ENCODE measurements at regions not wholly inside any gene's neighbourhood (a gene's known extent, or its start where the extent isn't known, plus 50 kb on each side); places are given as distances from the start of the nearest gene placed in this dataset.

DNA sequence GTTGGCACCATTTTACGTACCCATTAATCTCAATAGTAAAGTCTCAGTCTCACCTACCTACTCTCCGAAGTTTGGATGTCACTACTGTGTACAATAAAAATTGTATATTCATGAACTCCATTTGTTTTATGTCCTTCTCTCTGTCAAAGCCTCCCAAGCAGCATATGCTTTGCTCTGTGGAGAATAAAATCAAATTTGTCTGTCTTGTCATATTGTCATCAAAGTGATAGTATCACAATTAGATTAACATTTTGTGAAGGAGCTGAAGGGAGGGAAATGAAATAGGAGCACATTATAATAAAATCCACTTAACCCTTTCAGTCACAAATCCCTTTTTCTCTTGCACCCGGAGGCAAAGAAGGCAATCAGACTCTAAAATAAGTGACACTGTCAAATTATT, 177.1 kb upstream of the RRP15 start:
- 84 to 88% methylated on average over 3 of the region's 3 CpGs for WGBS, 2 donors
- Histone ChIP-seq H3K27ac (ENCODE audit: low read depth in 1 of 2, low read length in 1 of 2) (no peak overlapping the region), H3K36me3 (ENCODE audit: control insufficient read depth in 4 of 4, insufficient read depth in 4 of 4, low read length in 4 of 4) (no peaks in the 10 kb centered on the region), H3K27me3 (ENCODE audit: control insufficient read depth in 3 of 3, insufficient read depth in 3 of 3, low read length in 2 of 3) (no peaks in the 10 kb centered on the region), H3K4me3 (no peak overlapping the region), H3K4me1 (ENCODE audit: control insufficient read depth in 5 of 5, insufficient read depth in 5 of 5, low read length in 5 of 5) (no peaks in the 10 kb centered on the region), H3K9ac (ENCODE audit: insufficient read depth in 1 of 2, low read length in 2 of 2) (no peak overlapping the region), H3K9me3 (ENCODE audit: control insufficient read depth in 4 of 4, insufficient read depth in 3 of 4, low read length in 3 of 4) (no peaks in the 10 kb centered on the region)
- DNase-seq (no peak), ATAC-seq (ENCODE audit: insufficient read depth, low FRiP score) (no peak)
- TF ChIP-seq, protein P1, sequence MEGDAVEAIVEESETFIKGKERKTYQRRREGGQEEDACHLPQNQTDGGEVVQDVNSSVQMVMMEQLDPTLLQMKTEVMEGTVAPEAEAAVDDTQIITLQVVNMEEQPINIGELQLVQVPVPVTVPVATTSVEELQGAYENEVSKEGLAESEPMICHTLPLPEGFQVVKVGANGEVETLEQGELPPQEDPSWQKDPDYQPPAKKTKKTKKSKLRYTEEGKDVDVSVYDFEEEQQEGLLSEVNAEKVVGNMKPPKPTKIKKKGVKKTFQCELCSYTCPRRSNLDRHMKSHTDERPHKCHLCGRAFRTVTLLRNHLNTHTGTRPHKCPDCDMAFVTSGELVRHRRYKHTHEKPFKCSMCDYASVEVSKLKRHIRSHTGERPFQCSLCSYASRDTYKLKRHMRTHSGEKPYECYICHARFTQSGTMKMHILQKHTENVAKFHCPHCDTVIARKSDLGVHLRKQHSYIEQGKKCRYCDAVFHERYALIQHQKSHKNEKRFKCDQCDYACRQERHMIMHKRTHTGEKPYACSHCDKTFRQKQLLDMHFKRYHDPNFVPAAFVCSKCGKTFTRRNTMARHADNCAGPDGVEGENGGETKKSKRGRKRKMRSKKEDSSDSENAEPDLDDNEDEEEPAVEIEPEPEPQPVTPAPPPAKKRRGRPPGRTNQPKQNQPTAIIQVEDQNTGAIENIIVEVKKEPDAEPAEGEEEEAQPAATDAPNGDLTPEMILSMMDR (IDR thresholded peaks at IDR 0.05; ENCODE audit: control extremely low read depth, extremely low read depth): no peak

DNA sequence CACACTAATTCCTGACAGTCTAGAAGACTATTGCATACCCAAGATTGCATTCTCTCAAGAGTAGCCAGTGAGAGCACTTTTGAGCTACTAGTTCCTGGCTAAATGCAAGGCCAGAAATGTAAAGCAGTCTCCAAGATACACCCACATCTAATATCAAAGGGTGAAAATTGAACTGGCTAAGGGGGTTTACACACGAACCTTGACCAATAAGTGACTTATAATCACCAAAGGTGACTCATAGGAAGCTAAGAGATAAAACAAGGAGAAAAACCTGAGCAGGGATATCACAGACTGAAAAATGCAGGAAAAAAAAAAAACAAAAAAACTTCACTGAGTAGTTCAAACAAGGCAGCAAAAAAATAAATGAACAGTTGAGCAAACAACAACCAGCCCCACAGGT, 172.2 kb upstream of the RRP15 start:
- TF ChIP-seq, protein P1 (IDR thresholded peaks at IDR 0.05; ENCODE audit: control extremely low read depth, extremely low read depth): no peak
- WGBS, 2 donors: 41 to 55% methylated on average over 1 of the region's 1 CpG
- no peaks in the 10 kb centered on the region for H3K4me1 ChIP-seq (ENCODE audit: control insufficient read depth in 5 of 5, insufficient read depth in 5 of 5, low read length in 5 of 5)
- no peaks in the 10 kb centered on the region for H3K36me3 ChIP-seq (ENCODE audit: control insufficient read depth in 4 of 4, insufficient read depth in 4 of 4, low read length in 4 of 4)
- no peak overlapping the region for H3K9ac ChIP-seq (ENCODE audit: insufficient read depth in 1 of 2, low read length in 2 of 2)
- DNase-seq (no peak), ATAC-seq (ENCODE audit: insufficient read depth, low FRiP score) (no peak)
- H3K9me3 ChIP-seq (ENCODE audit: control insufficient read depth in 4 of 4, insufficient read depth in 3 of 4, low read length in 3 of 4): no peaks in the 10 kb centered on the region
- H3K4me3 ChIP-seq: no peak overlapping the region
- H3K27me3 ChIP-seq (ENCODE audit: control insufficient read depth in 3 of 3, insufficient read depth in 3 of 3, low read length in 2 of 3): no peaks in the 10 kb centered on the region
- no peak overlapping the region for H3K27ac ChIP-seq (ENCODE audit: low read depth in 1 of 2, low read length in 1 of 2)

DNA sequence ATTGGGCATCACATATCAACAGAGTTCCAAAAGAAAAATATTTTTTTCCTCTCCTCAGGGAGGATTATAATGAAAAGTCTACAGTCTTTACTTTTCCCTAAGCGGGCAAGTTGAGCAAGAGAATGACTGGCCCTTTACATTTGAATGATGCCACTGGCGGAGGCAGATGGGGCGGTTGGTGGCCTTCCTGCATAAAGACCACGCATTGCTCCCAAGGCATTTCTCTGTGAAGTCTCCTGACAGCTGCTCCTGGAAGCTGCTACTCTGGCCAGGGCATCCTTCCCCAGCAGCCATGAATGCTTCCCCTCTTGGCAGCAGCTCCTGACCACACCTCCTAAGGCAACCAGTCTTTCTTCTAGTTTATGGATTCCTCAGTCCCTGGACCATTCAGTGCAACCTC, 161.1 kb upstream of the RRP15 start:
- Histone ChIP-seq H3K4me1 (ENCODE audit: control insufficient read depth in 5 of 5, insufficient read depth in 5 of 5, low read length in 5 of 5) (no peaks in the 10 kb centered on the region), H3K9ac (ENCODE audit: insufficient read depth in 1 of 2, low read length in 2 of 2) (no peak overlapping the region), H3K9me3 (ENCODE audit: control insufficient read depth in 4 of 4, insufficient read depth in 3 of 4, low read length in 3 of 4) (no peaks in the 10 kb centered on the region), H3K36me3 (ENCODE audit: control insufficient read depth in 4 of 4, insufficient read depth in 4 of 4, low read length in 4 of 4) (no peaks in the 10 kb centered on the region), H3K27me3 (ENCODE audit: control insufficient read depth in 3 of 3, insufficient read depth in 3 of 3, low read length in 2 of 3) (no peaks in the 10 kb centered on the region), H3K27ac (ENCODE audit: low read depth in 1 of 2, low read length in 1 of 2) (no peak overlapping the region), H3K4me3 (no peak overlapping the region)
- no peak for DNase-seq
- TF ChIP-seq, protein P1 (IDR thresholded peaks at IDR 0.05; ENCODE audit: control extremely low read depth, extremely low read depth): no peak
- no peak for ATAC-seq (ENCODE audit: insufficient read depth, low FRiP score)
- WGBS, 2 donors: 53 to 54% methylated on average over 4 of the region's 4 CpGs

DNA sequence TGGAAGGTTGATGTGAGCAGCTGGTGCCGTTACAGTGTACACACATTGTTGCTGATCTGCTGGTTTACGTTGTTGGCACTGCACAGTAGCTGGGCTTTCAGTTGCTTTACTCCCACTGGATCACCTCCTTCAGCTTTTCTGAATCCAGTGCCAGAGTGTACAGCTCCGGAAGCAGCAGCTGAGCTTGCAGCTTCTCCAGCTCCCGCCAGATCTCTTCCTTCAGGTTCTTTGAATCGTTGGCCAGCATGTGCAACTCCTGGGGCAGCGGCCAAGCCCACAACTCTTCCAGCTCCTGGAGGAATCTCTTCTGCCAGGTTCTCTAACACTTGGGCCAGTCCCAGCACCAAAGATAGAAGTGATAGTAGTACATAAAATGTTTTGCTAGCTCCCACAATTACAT, 149.7 kb upstream of the RRP15 start:
- 88 to 90% methylated on average over 6 of the region's 6 CpGs for WGBS, 2 donors
- TF ChIP-seq, protein P1 (IDR thresholded peaks at IDR 0.05; ENCODE audit: control extremely low read depth, extremely low read depth): no peak
- Histone ChIP-seq H3K9ac (ENCODE audit: insufficient read depth in 1 of 2, low read length in 2 of 2) (no peak overlapping the region), H3K4me3 (no peak overlapping the region), H3K36me3 (ENCODE audit: control insufficient read depth in 4 of 4, insufficient read depth in 4 of 4, low read length in 4 of 4) (no peaks in the 10 kb centered on the region), H3K27me3 (ENCODE audit: control insufficient read depth in 3 of 3, insufficient read depth in 3 of 3, low read length in 2 of 3) (no peaks in the 10 kb centered on the region), H3K4me1 (ENCODE audit: control insufficient read depth in 5 of 5, insufficient read depth in 5 of 5, low read length in 5 of 5) (no peaks in the 10 kb centered on the region), H3K9me3 (ENCODE audit: control insufficient read depth in 4 of 4, insufficient read depth in 3 of 4, low read length in 3 of 4) (peaks cover 0 to 7% (median 0%) of the 10 kb centered on the region in 4 donors), H3K27ac (ENCODE audit: low read depth in 1 of 2, low read length in 1 of 2) (no peak overlapping the region)
- DNase-seq (no peak), ATAC-seq (ENCODE audit: insufficient read depth, low FRiP score) (no peak)

Data from lung (tissue), 11 donors.